ENCODE measurements at regions not wholly inside any gene's neighbourhood (a gene's known extent, or its start where the extent isn't known, plus 50 kb on each side); places are given as distances from the start of the nearest gene placed in this dataset.

GRCh38 chr10:105592468-105592867 lies 951.4 kb downstream of the SORCS3 start:
- TF ChIP-seq AFF4 (CRISPR knock-in tag; IDR thresholded peaks at IDR 0.05; ENCODE audit: borderline replicate concordance) (no peak), TP53 (CRISPR knock-in tag; IDR thresholded peaks at IDR 0.05) (no peak), JUN (CRISPR knock-in tag; IDR thresholded peaks at IDR 0.05) (no peak), NR2C2 (CRISPR knock-in tag; IDR thresholded peaks at IDR 0.05) (no peak), ETV6 (CRISPR knock-in tag; IDR thresholded peaks at IDR 0.05) (no peak), USF2 (CRISPR knock-in tag; IDR thresholded peaks at IDR 0.05) (no peak), ZNF121 (CRISPR knock-in tag; IDR thresholded peaks at IDR 0.05) (no peak), HMGA2 (CRISPR knock-in tag; IDR thresholded peaks at IDR 0.05) (no peak)
- TF ChIP-seq, protein P1, sequence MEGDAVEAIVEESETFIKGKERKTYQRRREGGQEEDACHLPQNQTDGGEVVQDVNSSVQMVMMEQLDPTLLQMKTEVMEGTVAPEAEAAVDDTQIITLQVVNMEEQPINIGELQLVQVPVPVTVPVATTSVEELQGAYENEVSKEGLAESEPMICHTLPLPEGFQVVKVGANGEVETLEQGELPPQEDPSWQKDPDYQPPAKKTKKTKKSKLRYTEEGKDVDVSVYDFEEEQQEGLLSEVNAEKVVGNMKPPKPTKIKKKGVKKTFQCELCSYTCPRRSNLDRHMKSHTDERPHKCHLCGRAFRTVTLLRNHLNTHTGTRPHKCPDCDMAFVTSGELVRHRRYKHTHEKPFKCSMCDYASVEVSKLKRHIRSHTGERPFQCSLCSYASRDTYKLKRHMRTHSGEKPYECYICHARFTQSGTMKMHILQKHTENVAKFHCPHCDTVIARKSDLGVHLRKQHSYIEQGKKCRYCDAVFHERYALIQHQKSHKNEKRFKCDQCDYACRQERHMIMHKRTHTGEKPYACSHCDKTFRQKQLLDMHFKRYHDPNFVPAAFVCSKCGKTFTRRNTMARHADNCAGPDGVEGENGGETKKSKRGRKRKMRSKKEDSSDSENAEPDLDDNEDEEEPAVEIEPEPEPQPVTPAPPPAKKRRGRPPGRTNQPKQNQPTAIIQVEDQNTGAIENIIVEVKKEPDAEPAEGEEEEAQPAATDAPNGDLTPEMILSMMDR (IDR thresholded peaks at IDR 0.05), result no peak
